SK-N-SH (cell line): ENCODE measurements at regions not wholly inside any gene's neighbourhood (a gene's known extent, or its start where the extent isn't known, plus 50 kb on each side); places are given as distances from the start of the nearest gene placed in this dataset.

ENCODE experiments used
- CTCF ChIA-PET: fragments of 300-600, 350-600 bp; formaldehyde crosslinking; extraction: SDS; loops from one replicate; lab custom pipeline; 2021; lab: Yijun Ruan, JAX
- POLR2A ChIA-PET: fragments of 350-600 bp; sonication (Branson Sonifier 250); formaldehyde crosslinking; extraction: SDS; loops from one replicate; lab custom pipeline; 2020; ENCODE audit warnings: antibody characterized with exemption, inconsistent platforms; lab: Yijun Ruan, JAX
- DNase-seq: peaks from one replicate; pipeline ENCODE4 v3.0.0; 2012
- H2AFZ ChIP-seq: fragments of 200-600 bp; sonication (generic); 2 replicates; pipeline ENCODE4 v1.8.1; 2016; ENCODE audit warnings: antibody characterized with exemption, mild to moderate bottlenecking, low read depth
- H3F3A ChIP-seq: fragments of 200-600 bp; sonication (generic); replicated peaks from 2 replicates; pipeline ENCODE3; 2016; ENCODE audit warnings: antibody characterized with exemption, mild to moderate bottlenecking; ENCODE audit not compliant: insufficient read depth
- H3K27ac ChIP-seq, 2 experiments: fragments of 200-500 bp in 1 of 2; fragments of 200-600 bp in 1 of 2; sonication (Bioruptor generic) in 1 of 2; sonication (generic), shearing (Covaris generic) in 1 of 2; 2 replicates each; pipeline versions ENCODE4 v1.5.1 to v1.6.1; 2014 to 2016; ENCODE audit warnings: low read depth in 2 of 2, inconsistent platforms in 1 of 2, low read length in 1 of 2, mild to moderate bottlenecking in 1 of 2, mixed read lengths in 1 of 2
- H3K27me3 ChIP-seq: fragments of 200-600 bp; sonication (generic), shearing (Covaris generic); 2 replicates; pipeline ENCODE4 v1.6.1; 2016; ENCODE audit warnings: mixed run types; ENCODE audit not compliant: insufficient read depth
- H3K36me3 ChIP-seq, 2 experiments: fragments of 200-500 bp in 1 of 2; fragments of 200-600 bp in 1 of 2; sonication (Bioruptor generic) in 1 of 2; sonication (generic) in 1 of 2; replicated peaks in 1 of 2; 2 replicates each; pipeline versions ENCODE3 to v1.5.1; 2014 to 2016; ENCODE audit warnings: low read length in 1 of 2, mild to moderate bottlenecking in 1 of 2; ENCODE audit not compliant: insufficient read depth in 2 of 2, control insufficient read depth in 1 of 2
- H3K4me1 ChIP-seq, 2 experiments: fragments of 200-500 bp in 1 of 2; fragments of 200-600 bp in 1 of 2; sonication (Bioruptor generic) in 1 of 2; sonication (generic), shearing (Covaris generic) in 1 of 2; 2 replicates each; pipeline versions ENCODE4 v1.5.1 to v1.6.1; 2014 to 2016; ENCODE audit warnings: low read depth in 1 of 2, low read length in 1 of 2, mixed run types in 1 of 2; ENCODE audit not compliant: insufficient read depth in 2 of 2, control insufficient read depth in 1 of 2
- H3K4me2 ChIP-seq: fragments of 200-600 bp; sonication (generic), shearing (Covaris generic); 2 replicates; pipeline ENCODE4 v1.6.1; 2017; ENCODE audit warnings: mixed run types
- H3K4me3 ChIP-seq, 2 experiments: fragments of 200-500 bp in 1 of 2; fragments of 200-600 bp in 1 of 2; sonication (Bioruptor generic) in 1 of 2; sonication (generic), shearing (Covaris generic) in 1 of 2; 2 replicates each; pipeline versions ENCODE4 v1.5.1 to v1.8.1; 2014 to 2016; ENCODE audit warnings: low read depth in 2 of 2, inconsistent platforms in 1 of 2, low read length in 1 of 2, mild to moderate bottlenecking in 1 of 2, mixed read lengths in 1 of 2, moderate library complexity in 1 of 2
- H3K79me2 ChIP-seq: fragments of 200-600 bp; sonication (generic); 2 replicates; pipeline ENCODE4 v1.8.1; 2017; ENCODE audit warnings: mild to moderate bottlenecking; ENCODE audit not compliant: insufficient read depth
- H3K9ac ChIP-seq: fragments of 200-600 bp; sonication (generic); 2 replicates; pipeline ENCODE4 v1.6.1; 2017; ENCODE audit warnings: mixed run types
- H3K9me2 ChIP-seq: fragments of 200-600 bp; sonication (generic); 2 replicates; pipeline ENCODE4 v1.6.1; 2017; ENCODE audit warnings: mixed run types
- H3K9me3 ChIP-seq: fragments of 200-600 bp; sonication (generic); 2 replicates; pipeline ENCODE4 v1.6.1; 2017; ENCODE audit warnings: mixed run types, mild to moderate bottlenecking, moderate library complexity
- H4K20me1 ChIP-seq: fragments of 200-600 bp; sonication (generic); 2 replicates; pipeline ENCODE4 v1.6.1; 2017; ENCODE audit warnings: mild to moderate bottlenecking, mixed run types; ENCODE audit not compliant: insufficient read depth
- CHD2 ChIP-seq: fragments of 150-350 bp; IDR thresholded peaks from 2 replicates; pipeline ENCODE4 v1.6.1; 2018; ENCODE audit warnings: low read length; ENCODE audit not compliant: partially characterized antibody
- ELF1 ChIP-seq: IDR thresholded peaks from 2 replicates; pipeline ENCODE4 v1.4.0; 2012
- FOXJ3 ChIP-seq: sonication (generic); formaldehyde crosslinking; IDR thresholded peaks from 2 replicates; pipeline ENCODE4 v1.5.1; 2020; ENCODE audit warnings: mild to moderate bottlenecking, missing genetic modification reagents
- GABPA ChIP-seq: IDR thresholded peaks from 2 replicates; pipeline ENCODE4 v1.4.0; 2012; ENCODE audit warnings: low read depth, mild to moderate bottlenecking
- IRF3 ChIP-seq: fragments of 150-350 bp; IDR thresholded peaks from 2 replicates; pipeline ENCODE4 v1.6.1; 2016; ENCODE audit warnings: mild to moderate bottlenecking, low read depth, low read length
- MEF2A ChIP-seq: IDR thresholded peaks from 2 replicates; pipeline ENCODE4 v1.4.0; 2012; ENCODE audit warnings: low read depth, borderline replicate concordance
- PBX3 ChIP-seq: IDR thresholded peaks from 2 replicates; pipeline ENCODE4; 2012
- POLR2AphosphoS5 ChIP-seq: IDR thresholded peaks from 2 replicates; pipeline ENCODE4 v1.6.1; 2012; ENCODE audit warnings: low read depth, low read length
- RAD21 ChIP-seq: IDR thresholded peaks from 2 replicates; pipeline ENCODE4 v1.6.1; 2012; ENCODE audit warnings: mild to moderate bottlenecking, low read length
- REST ChIP-seq: IDR thresholded peaks from 2 replicates; pipeline ENCODE4 v1.6.1; 2012; ENCODE audit warnings: mild to moderate bottlenecking, low read depth, low read length, moderate library complexity
- TCF12 ChIP-seq: IDR thresholded peaks from 2 replicates; pipeline ENCODE4 v1.4.0; 2012
- USF1 ChIP-seq: IDR thresholded peaks from 2 replicates; pipeline ENCODE4 v1.4.0; 2012; ENCODE audit warnings: low read depth, borderline replicate concordance
- WGBS: methylation state at CpG from one replicate; pipeline ENCODE4 v1.1.6; 2017; ENCODE audit warnings: low lambda C conversion rate; 5-methylcytosine and 5-hydroxymethylcytosine counted together

- H3F3A ChIP-seq: no peaks in the 10 kb centered on the region
- no peak overlapping the region for H3K9ac ChIP-seq
- no peaks in the 10 kb centered on the region for H3K79me2 ChIP-seq
- H2AFZ ChIP-seq: no peak overlapping the region
- ChIA-PET POLR2A (no interaction called here), CTCF (no interaction called here)
- WGBS: 78% methylated on average over 16 of the region's 16 CpGs
- no peak overlapping the region for H3K4me2 ChIP-seq
- TF ChIP-seq ELF1 (no peak), PBX3 (no peak), RAD21 (no peak), FOXJ3 (CRISPR knock-in tag) (no peak), MEF2A (no peak), GABPA (no peak), REST (no peak), USF1 (no peak), TCF12 (no peak), POLR2AphosphoS5 (no peak)
- H3K27me3 ChIP-seq: no peaks in the 10 kb centered on the region
- no peaks in the 10 kb centered on the region for H4K20me1 ChIP-seq
- no peaks in the 10 kb centered on the region for H3K9me2 ChIP-seq
- H3K36me3 ChIP-seq: no peaks in the 10 kb centered on the region
- no peaks in the 10 kb centered on the region; a peak in 1 of 4 replicates for H3K4me1 ChIP-seq
- H3K9me3 ChIP-seq: no peaks in the 10 kb centered on the region
- H3K4me3 ChIP-seq: no peak overlapping the region
- H3K27ac ChIP-seq: no peak overlapping the region
- no peak for DNase-seq
These were observed 78.6 kb upstream of the HPCAL1 start for GRCh38 chr2:10223932-10224720.

GRCh38 chr2:10224734-10225133 is 78.0 kb upstream of the HPCAL1 start:
- Histone ChIP-seq H3K27ac (no peak overlapping the region), H3F3A (no peaks in the 10 kb centered on the region), H2AFZ (no peak overlapping the region), H3K4me1 (no peaks in the 10 kb centered on the region; a peak in 1 of 4 replicates), H4K20me1 (no peaks in the 10 kb centered on the region), H3K79me2 (no peaks in the 10 kb centered on the region), H3K4me2 (no peak overlapping the region), H3K9me2 (no peaks in the 10 kb centered on the region), H3K36me3 (no peaks in the 10 kb centered on the region), H3K4me3 (no peak overlapping the region), H3K9me3 (no peaks in the 10 kb centered on the region), H3K27me3 (no peaks in the 10 kb centered on the region), H3K9ac (no peak overlapping the region)
- WGBS: 89% methylated on average over 7 of the region's 7 CpGs
- ChIA-PET POLR2A (no interaction called here), CTCF (interaction anchor here (0.8 kb wide), 1 partner anchor 210 kb away, joined by 3 read pairs; no protein-coding TSS in a partner anchor)
- no peak for DNase-seq
- TF ChIP-seq CHD2 (no peak), IRF3 (no peak), GABPA (no peak)
